Aorta (tissue), 5 donors: ENCODE measurements at regions not wholly inside any gene's neighbourhood (a gene's known extent, or its start where the extent isn't known, plus 50 kb on each side); places are given as distances from the start of the nearest gene placed in this dataset.

Experiments used
- ATAC-seq: fragments of 200-7000 bp; cut with Tn5 transposase; one replicate; pipeline ENCODE4 v1.9.1; 2022; ENCODE audit warnings: moderate library complexity; ENCODE audit not compliant: low FRiP score
- DNase-seq, 2 donors: peaks; one replicate each; pipeline ENCODE4 v3.0.0-alpha.2; 2020
- H3K27ac ChIP-seq, 2 donors: one replicate each; pipeline ENCODE4 v1.5.1; 2013; ENCODE audit warnings: low read length in 2 of 2, mild to moderate bottlenecking in 2 of 2, moderate library complexity in 2 of 2, control low read depth in 1 of 2, inconsistent platforms in 1 of 2, low read depth in 1 of 2
- H3K27me3 ChIP-seq, 2 donors: one replicate each; pipeline ENCODE4 v1.6.1; 2013; ENCODE audit warnings: control low read depth in 1 of 2, low read length in 1 of 2, mild to moderate bottlenecking in 1 of 2, moderate library complexity in 1 of 2; ENCODE audit not compliant: insufficient read depth in 2 of 2, control insufficient read depth in 1 of 2
- H3K36me3 ChIP-seq, 2 donors: one replicate each; pipeline ENCODE4 v1.6.1; 2013; ENCODE audit warnings: control low read depth in 1 of 2, low read length in 1 of 2, mild to moderate bottlenecking in 1 of 2; ENCODE audit not compliant: insufficient read depth in 2 of 2, control insufficient read depth in 1 of 2
- H3K4me1 ChIP-seq, 2 donors: one replicate each; pipeline ENCODE4 v1.6.1; 2013; ENCODE audit warnings: low read length in 2 of 2, control low read depth in 1 of 2, mild to moderate bottlenecking in 1 of 2, moderate library complexity in 1 of 2; ENCODE audit not compliant: insufficient read depth in 2 of 2, control insufficient read depth in 1 of 2
- H3K4me3 ChIP-seq, 2 donors: one replicate each; pipeline ENCODE4 v1.5.1; 2013; ENCODE audit warnings: low read length in 2 of 2, control low read depth in 1 of 2, mild to moderate bottlenecking in 1 of 2
- H3K9me3 ChIP-seq: one replicate; pipeline ENCODE4 v1.6.1; 2013; ENCODE audit warnings: mild to moderate bottlenecking, low read length; ENCODE audit not compliant: control insufficient read depth
- WGBS, 2 donors: extraction: QIAGEN DNeasy Blood & Tissue Kit; methylation state at CpG; one replicate each; pipeline ENCODE4 v1.1.7; 2013; 5-methylcytosine and 5-hydroxymethylcytosine counted together
- intact Hi-C, 2 donors: fragments of 100-400 bp; cut with DNase I; formaldehyde crosslinking; loops; one replicate each; pipeline versions ENCODE4 v1.14.2 to v1.15.0; 2022
- donor health status: healthy with polysubstance abuse.
- donor health status: Bipolar disorder and iron deficiency.
- donor health status: DM: no; HTN: no; CAD: no.
- donor health status: DM: no; HTN: no; CAD: no.
- donor health status: DM: yes; HTN: yes; CAD: no.

DNA sequence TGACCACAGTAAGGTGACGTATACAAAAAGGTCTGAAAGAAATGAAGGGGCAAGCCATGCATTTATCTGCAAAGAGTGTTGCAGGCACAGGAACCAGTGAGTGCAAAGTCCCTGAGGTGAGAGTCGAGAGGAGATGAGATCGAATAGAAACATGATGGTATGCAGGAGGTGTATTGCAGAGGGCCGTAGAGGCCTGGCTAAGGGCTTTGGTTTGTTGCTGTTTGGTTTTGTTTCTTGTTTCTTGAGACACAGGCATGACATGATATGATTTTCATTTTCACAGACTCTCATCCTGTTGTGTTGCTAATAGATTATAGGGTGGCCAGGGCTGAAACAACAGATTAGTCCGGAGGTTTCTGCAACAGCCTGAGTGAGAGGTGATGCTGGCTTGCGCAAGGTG is 80.4 kb downstream of the HSPH1 start:
- 72 to 92% methylated on average over 6 of the region's 6 CpGs for WGBS, 2 donors
- Histone ChIP-seq H3K36me3 (no peaks in the 10 kb centered on the region), H3K4me1 (no peaks in the 10 kb centered on the region)

DNA sequence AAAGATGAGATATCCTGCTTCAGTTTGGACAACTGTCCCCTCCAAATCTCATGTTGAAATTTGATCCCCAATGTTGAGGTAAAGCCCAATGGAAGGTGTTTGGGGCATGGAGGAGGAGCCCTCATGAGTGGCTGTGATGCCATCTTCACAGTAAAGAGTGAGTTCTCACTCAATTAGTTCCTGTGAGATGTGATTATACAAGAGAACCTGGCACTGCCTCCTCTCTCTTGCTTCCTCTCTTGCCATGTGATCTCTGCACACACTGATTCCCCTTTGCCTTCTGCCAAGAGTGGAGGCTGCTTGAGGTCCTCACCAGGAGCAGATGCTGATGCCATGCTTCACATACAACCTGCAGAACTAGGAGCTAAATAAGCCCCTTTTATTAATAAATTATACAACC is 86.9 kb downstream of the HSPH1 start:
- Histone ChIP-seq H3K36me3 (no peaks in the 10 kb centered on the region), H3K27ac (no peak overlapping the region), H3K9me3 (no peaks in the 10 kb centered on the region), H3K27me3 (no peaks in the 10 kb centered on the region), H3K4me1 (no peaks in the 10 kb centered on the region), H3K4me3 (no peak overlapping the region)
- intact Hi-C loops, result no loop called here
- DNase-seq (no peak), ATAC-seq (no peak)

More for the DNA sequence above, 80.4 kb downstream of the HSPH1 start:
- ATAC-seq (no peak), DNase-seq (no peak)
- H3K27me3 ChIP-seq, result peaks cover 0 to 2% of the 10 kb centered on the region in 2 donors
- intact Hi-C loops, result no loop called here
- peaks cover 2% of the 10 kb centered on the region for H3K9me3 ChIP-seq
- H3K27ac ChIP-seq, result no peak overlapping the region
- H3K4me3 ChIP-seq, result no peak overlapping the region

DNA sequence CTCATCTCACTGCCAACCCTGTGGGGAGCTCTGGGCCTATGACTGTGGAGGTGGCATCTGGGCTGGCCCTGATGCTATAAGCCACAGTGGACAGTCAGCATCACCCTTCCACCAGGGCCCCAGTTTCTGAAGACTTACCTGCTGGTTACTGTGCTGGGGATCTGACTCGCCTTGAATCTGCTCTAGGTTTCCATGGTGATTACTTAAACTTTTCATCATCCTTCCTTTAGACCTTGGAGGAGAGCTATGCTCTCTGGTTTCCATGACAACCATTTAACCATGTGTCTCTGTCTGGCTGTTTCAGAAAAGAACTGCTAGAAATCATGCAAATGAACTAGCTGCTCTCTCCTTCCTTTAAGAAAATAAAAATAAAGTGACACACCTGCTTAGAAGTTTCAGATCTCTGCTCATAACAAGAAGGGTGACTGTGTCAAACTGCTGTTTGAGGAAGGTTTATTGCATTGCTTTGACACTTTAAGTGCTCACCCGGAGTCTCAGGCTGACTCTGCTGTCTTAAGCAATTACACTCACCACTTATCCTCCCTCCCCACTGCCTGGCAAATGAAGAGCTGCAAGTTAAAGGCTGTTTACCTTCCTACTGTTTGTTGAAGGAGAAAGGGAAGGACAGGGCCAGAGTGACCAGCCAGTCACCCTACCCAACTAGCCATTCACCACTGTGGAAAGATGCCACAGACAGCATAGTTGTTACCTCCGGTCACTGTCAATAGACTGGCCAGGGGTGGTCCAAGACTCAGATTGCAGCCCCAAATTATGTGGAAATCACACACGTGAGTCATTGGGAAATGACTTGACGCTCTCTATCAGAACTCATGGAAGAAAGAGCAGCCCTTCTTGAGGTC is 87.6 kb downstream of the HSPH1 start:
- Histone ChIP-seq H3K4me1 (no peaks in the 10 kb centered on the region), H3K4me3 (no peak overlapping the region), H3K36me3 (no peaks in the 10 kb centered on the region), H3K9me3 (no peaks in the 10 kb centered on the region), H3K27ac (no peak overlapping the region), H3K27me3 (no peaks in the 10 kb centered on the region)
- DNase-seq (no peak), ATAC-seq (no peak)
- intact Hi-C loops, result no loop called here
- WGBS, 2 donors, result 60 to 65% methylated on average over 5 of the region's 5 CpGs

DNA sequence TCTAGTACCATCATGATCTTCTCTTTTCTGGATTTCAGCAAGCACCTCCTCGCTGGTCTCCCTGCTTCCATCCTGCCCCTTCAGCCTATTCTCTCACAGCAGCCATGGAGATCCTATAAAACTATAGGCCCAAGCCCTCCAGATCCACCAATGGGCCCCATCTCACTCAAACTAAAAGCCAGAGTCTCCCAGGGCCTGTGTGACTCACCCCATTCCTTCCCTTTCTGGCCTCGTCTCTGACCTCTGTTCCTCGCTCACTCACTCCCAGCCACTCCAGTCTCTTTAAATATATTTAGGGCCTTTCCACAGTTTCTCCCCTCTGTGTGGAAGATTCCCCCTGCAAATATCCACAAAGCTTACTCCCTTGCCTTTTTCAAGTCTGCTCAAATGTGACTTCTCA is 89.7 kb downstream of the HSPH1 start:
- 87 to 91% methylated on average over 3 of the region's 3 CpGs for WGBS, 2 donors
- ATAC-seq (no peak), DNase-seq (no peak)
- Histone ChIP-seq H3K4me1 (no peaks in the 10 kb centered on the region), H3K4me3 (no peak overlapping the region), H3K9me3 (no peaks in the 10 kb centered on the region), H3K27ac (no peak overlapping the region), H3K27me3 (no peaks in the 10 kb centered on the region), H3K36me3 (no peaks in the 10 kb centered on the region)
- intact Hi-C loops, result no loop called here

DNA sequence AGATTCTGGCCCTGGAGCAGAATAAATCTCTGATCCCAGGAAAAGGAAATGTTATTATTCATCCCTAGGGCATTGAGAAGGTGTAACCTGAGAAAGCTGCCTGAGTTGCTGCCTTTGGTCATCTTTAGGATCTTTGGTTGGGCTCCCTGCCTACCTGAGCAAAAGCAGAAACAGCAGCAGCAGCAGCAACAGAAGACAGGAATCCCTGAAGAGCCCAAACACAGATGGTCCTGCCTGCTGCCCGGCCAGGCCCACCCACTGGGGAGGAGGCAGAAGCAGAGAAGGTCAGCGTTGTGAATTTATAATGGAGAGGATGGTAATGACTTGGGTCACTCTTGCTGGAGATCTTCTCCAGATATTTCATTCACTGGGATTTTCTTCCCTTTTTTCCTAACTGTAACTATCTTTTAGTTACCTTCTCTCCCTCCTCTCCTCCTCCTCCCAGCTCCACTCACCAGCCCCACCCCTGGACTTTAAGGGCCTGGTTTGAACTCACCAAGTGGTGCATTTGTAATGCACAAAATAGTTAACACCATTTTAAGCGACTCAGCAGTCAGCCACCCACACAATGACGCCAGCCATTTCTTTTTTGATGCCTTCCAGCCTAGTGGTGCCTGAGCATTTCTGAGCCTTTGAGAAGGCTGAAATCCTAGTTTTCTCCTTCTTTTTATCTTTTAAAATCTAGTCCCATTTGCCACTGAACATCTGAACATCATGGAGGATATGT is 91.7 kb downstream of the HSPH1 start:
- DNase-seq (no peak), ATAC-seq (no peak)
- H3K4me3 ChIP-seq, result no peak overlapping the region
- WGBS, 2 donors, result 57 to 64% methylated on average over 4 of the region's 4 CpGs
- H3K4me1 ChIP-seq, result no peaks in the 10 kb centered on the region
- H3K27me3 ChIP-seq, result no peaks in the 10 kb centered on the region
- intact Hi-C loops, result no loop called here
- H3K36me3 ChIP-seq, result no peaks in the 10 kb centered on the region
- H3K27ac ChIP-seq, result no peak overlapping the region
- no peaks in the 10 kb centered on the region for H3K9me3 ChIP-seq

DNA sequence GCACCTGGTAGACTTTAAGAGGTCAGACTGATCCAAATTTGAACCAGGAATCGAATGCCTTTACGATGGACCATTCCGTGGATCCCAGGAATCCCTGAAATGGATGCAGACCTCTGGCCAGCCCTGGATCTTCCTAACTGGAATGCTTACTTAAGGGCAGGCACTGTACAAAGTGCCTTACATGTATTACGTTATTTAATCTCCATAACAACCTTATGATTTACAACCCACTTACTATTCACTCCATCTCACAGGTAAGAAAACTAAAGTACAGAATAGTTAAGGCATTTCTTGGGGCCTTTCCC is 93.6 kb downstream of the HSPH1 start:
- ATAC-seq (no peak), DNase-seq (no peak)
- H3K4me3 ChIP-seq, result no peak overlapping the region
- no peaks in the 10 kb centered on the region for H3K9me3 ChIP-seq
- intact Hi-C loops, result no loop called here
- no peak overlapping the region for H3K27ac ChIP-seq
- H3K36me3 ChIP-seq, result no peaks in the 10 kb centered on the region
- no peaks in the 10 kb centered on the region for H3K27me3 ChIP-seq
- WGBS, 2 donors, result 88 to 97% methylated on average over 4 of the region's 4 CpGs
- no peaks in the 10 kb centered on the region for H3K4me1 ChIP-seq

DNA sequence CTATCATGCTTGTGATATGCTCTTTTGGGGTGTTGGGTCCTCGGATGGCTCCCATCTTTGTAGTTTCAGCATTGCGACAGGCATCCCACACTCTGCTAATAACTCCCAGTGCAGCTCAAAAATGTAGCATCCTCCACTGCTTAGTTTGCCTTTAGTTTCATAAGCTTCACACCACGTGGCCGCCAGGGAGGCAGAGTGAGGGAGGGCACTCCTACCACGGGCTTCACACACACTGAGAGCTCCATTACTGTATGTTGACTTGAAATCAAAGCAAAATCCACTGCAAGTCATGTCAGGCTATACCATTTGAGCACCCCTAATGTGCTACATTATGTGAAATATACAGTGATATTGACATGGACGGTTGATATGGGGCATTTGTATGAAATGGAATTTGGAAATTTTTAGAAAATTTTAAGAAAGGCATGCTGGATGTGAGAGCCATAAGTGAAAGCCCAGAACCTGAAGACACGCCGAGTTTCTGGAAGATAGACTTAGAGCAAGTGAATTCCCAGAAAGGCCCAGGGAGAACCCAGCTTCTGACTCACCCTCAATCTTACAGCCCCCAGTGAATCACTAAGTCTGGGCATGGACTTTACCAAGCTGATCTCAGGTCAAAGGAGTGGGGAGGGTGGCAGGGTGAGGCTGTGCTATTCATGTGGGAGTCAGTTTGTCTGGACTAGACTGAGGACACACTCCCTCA is 94.1 kb downstream of the HSPH1 start:
- Histone ChIP-seq H3K36me3 (no peaks in the 10 kb centered on the region), H3K4me1 (no peaks in the 10 kb centered on the region), H3K9me3 (no peaks in the 10 kb centered on the region), H3K4me3 (no peak overlapping the region), H3K27me3 (no peaks in the 10 kb centered on the region), H3K27ac (no peak overlapping the region)
- DNase-seq (no peak), ATAC-seq (no peak)
- 80 to 81% methylated on average over 8 of the region's 8 CpGs for WGBS, 2 donors
- intact Hi-C loops, result no loop called here

DNA sequence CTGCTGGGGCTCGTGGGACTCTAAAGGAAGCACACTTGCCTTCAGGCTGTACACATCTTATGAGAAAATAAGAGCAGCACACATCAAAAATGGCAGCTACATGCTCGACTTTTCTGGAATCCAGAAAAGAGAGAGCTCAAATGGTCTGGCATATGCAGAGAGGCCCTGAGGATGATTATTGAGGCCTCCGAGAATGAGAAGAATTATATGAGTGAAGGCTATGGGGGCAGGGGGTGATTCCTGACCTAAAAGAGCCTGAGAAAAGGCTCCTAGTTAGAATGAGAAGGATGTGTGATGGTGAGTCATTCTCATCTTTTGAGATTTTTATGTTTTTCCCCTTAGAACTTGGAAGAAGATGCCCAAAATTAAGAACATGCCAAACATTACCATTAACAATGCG is 97.1 kb downstream of the HSPH1 start:
- H3K27ac ChIP-seq, result no peak overlapping the region
- no peak for DNase-seq
- ATAC-seq, result no peak
- no peaks in the 10 kb centered on the region for H3K9me3 ChIP-seq
- H3K4me3 ChIP-seq, result no peak overlapping the region
- 83 to 87% methylated on average over 4 of the region's 4 CpGs for WGBS, 2 donors
- intact Hi-C loops, result no loop called here
- no peaks in the 10 kb centered on the region for H3K4me1 ChIP-seq
- H3K27me3 ChIP-seq, result no peaks in the 10 kb centered on the region
- H3K36me3 ChIP-seq, result no peaks in the 10 kb centered on the region
